ENCODE measurements at regions not wholly inside any gene's neighbourhood (a gene's known extent, or its start where the extent isn't known, plus 50 kb on each side); places are given as distances from the start of the nearest gene placed in this dataset.

DNA sequence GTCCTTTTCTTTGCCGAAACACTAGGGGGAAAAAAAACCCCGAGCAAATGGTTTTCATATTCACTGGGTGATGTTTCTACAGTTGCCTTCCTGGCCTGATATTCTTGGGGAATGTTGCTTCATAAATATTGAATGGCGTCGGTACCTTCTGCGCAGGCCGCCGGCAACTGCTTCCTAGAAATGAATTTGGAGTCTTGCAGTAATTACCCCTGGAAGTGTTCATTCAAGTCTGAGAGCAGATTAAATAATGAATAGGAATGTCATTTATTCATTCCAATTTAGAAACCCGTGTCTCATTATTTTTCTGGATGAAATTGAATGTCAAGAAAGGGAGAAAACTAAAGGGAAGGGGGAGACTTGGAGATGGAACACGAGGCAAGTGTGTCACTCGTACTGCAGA, 179.4 kb upstream of the KCNG1 start:
- TF ChIP-seq EZH2phosphoT487 (IDR thresholded peaks at IDR 0.05; ENCODE audit: low read depth) = no peak
- TF ChIP-seq, protein P1, sequence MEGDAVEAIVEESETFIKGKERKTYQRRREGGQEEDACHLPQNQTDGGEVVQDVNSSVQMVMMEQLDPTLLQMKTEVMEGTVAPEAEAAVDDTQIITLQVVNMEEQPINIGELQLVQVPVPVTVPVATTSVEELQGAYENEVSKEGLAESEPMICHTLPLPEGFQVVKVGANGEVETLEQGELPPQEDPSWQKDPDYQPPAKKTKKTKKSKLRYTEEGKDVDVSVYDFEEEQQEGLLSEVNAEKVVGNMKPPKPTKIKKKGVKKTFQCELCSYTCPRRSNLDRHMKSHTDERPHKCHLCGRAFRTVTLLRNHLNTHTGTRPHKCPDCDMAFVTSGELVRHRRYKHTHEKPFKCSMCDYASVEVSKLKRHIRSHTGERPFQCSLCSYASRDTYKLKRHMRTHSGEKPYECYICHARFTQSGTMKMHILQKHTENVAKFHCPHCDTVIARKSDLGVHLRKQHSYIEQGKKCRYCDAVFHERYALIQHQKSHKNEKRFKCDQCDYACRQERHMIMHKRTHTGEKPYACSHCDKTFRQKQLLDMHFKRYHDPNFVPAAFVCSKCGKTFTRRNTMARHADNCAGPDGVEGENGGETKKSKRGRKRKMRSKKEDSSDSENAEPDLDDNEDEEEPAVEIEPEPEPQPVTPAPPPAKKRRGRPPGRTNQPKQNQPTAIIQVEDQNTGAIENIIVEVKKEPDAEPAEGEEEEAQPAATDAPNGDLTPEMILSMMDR (IDR thresholded peaks at IDR 0.05; ENCODE audit: low read depth, low read length) = no peak
- H3K9me3 ChIP-seq (ENCODE audit: insufficient read depth, low read length) = no peaks in the 10 kb centered on the region
- H3K36me3 ChIP-seq (replicated peaks; ENCODE audit: low read depth, low read length) = no peaks in the 10 kb centered on the region
- no peak overlapping the region for H3K27ac ChIP-seq (ENCODE audit: low read length)
- no peak overlapping the region for H3K4me2 ChIP-seq (ENCODE audit: low read length)
- no peak overlapping the region for H2AFZ ChIP-seq (ENCODE audit: low read depth, low read length)
- no peak overlapping the region for H3K9ac ChIP-seq (ENCODE audit: low read length)
- no peaks in the 10 kb centered on the region for H3K79me2 ChIP-seq (ENCODE audit: low read length)
- no peaks in the 10 kb centered on the region for H3K4me1 ChIP-seq (ENCODE audit: low read length)
- no peak overlapping the region for H3K4me3 ChIP-seq (ENCODE audit: low read length)
- H4K20me1 ChIP-seq (ENCODE audit: insufficient read depth, low read length) = no peaks in the 10 kb centered on the region
- H3K27me3 ChIP-seq (ENCODE audit: low read depth, low read length) = peaks cover 58% of the 10 kb centered on the region

DNA sequence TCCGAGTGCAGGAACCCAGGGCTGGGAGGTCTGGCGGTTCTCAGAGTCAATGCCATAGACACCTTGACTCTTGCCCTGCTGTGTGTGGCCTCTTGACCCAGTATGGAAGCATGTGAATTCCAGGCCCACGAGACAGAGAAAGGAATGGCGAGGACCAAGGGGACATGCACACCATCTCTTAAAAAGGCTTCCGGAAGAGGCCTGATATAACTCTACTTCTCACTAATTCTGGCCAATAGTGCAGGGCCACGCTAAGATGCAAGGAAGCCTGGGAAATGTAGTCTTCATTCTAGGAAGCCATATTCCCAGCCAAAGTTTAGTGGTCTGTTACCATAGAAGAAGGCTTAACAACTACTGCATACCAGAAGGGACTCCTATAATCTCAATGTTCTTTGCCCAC, 177.0 kb upstream of the KCNG1 start:
- H3K27ac ChIP-seq (ENCODE audit: low read length) = no peak overlapping the region
- no peak overlapping the region for H2AFZ ChIP-seq (ENCODE audit: low read depth, low read length)
- H3K4me3 ChIP-seq (ENCODE audit: low read length) = no peak overlapping the region
- H4K20me1 ChIP-seq (ENCODE audit: insufficient read depth, low read length) = no peaks in the 10 kb centered on the region
- H3K9me3 ChIP-seq (ENCODE audit: insufficient read depth, low read length) = no peaks in the 10 kb centered on the region
- H3K4me2 ChIP-seq (ENCODE audit: low read length) = no peak overlapping the region
- peaks cover 69% of the 10 kb centered on the region for H3K27me3 ChIP-seq (ENCODE audit: low read depth, low read length)
- TF ChIP-seq EZH2phosphoT487 (IDR thresholded peaks at IDR 0.05; ENCODE audit: low read depth) = no peak
- TF ChIP-seq, protein P1 (IDR thresholded peaks at IDR 0.05; ENCODE audit: low read depth, low read length) = no peak
- H3K79me2 ChIP-seq (ENCODE audit: low read length) = no peaks in the 10 kb centered on the region
- no peaks in the 10 kb centered on the region for H3K36me3 ChIP-seq (replicated peaks; ENCODE audit: low read depth, low read length)
- no peak overlapping the region for H3K9ac ChIP-seq (ENCODE audit: low read length)
- H3K4me1 ChIP-seq (ENCODE audit: low read length) = no peaks in the 10 kb centered on the region

DNA sequence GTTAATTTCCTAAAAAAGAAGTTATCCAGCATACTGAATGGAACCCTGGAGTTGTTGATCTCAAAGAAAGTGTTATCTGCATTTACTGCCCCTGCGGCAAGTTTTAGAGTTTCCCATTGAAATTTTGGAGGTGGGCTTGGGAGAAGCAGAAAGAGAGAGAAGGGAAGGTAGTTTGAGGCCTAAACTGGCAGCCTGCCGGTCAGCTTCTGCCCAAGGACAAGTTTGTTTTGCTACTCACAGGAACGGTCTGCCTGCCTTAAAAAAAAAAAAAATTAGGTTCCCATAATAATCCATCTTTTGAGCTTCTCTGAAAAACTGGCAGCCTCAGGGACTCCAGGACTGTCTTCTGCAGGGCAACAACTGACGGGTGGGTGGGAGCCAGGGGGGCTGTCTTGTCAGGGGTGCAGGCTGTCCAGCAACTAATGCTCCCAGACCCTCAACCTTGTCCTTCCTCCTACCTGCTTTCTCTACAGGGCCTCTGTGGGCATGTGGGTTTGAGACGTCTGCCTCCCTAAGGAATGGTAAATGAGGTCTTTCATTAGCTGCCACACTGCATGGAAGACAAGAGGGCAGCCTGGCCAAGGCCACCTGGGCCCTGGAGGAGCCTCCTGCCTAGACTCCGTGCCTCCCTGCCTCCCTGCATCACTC, 176.1 kb upstream of the KCNG1 start:
- Histone ChIP-seq H3K4me3 (ENCODE audit: low read length) (no peak overlapping the region), H3K9ac (ENCODE audit: low read length) (no peak overlapping the region), H3K4me2 (ENCODE audit: low read length) (no peak overlapping the region), H3K27me3 (ENCODE audit: low read depth, low read length) (peaks cover 61% of the 10 kb centered on the region), H3K79me2 (ENCODE audit: low read length) (no peaks in the 10 kb centered on the region), H2AFZ (ENCODE audit: low read depth, low read length) (no peak overlapping the region), H3K27ac (ENCODE audit: low read length) (no peak overlapping the region), H3K4me1 (ENCODE audit: low read length) (no peaks in the 10 kb centered on the region), H3K9me3 (ENCODE audit: insufficient read depth, low read length) (no peaks in the 10 kb centered on the region), H3K36me3 (replicated peaks; ENCODE audit: low read depth, low read length) (no peaks in the 10 kb centered on the region), H4K20me1 (ENCODE audit: insufficient read depth, low read length) (no peaks in the 10 kb centered on the region)
- TF ChIP-seq EZH2phosphoT487 (IDR thresholded peaks at IDR 0.05; ENCODE audit: low read depth) = no peak
- TF ChIP-seq, protein P1 (IDR thresholded peaks at IDR 0.05; ENCODE audit: low read depth, low read length) = no peak

DNA sequence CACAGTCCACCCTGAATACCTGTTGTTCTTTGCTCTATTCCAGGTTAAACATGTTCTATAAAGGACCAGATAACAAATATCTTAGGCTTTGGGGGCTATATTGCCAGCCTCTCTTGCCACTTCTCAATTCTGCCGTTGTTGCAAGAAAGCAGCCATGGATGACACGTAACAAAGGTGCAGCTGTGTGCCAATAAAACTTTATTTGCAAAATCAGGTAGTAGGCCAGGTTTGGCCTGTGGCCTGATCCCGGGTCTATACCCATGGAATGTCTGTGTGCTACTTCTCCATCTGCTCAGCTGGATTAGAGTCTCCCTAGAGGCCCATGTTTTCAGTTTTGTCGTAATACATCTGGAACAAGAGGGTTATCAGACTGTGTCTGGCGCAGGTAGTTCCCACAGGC, 175.3 kb upstream of the KCNG1 start:
- no peak overlapping the region for H3K27ac ChIP-seq (ENCODE audit: low read length)
- no peaks in the 10 kb centered on the region for H3K36me3 ChIP-seq (replicated peaks; ENCODE audit: low read depth, low read length)
- no peak for TF ChIP-seq EZH2phosphoT487 (IDR thresholded peaks at IDR 0.05; ENCODE audit: low read depth)
- TF ChIP-seq, protein P1 (IDR thresholded peaks at IDR 0.05; ENCODE audit: low read depth, low read length) = no peak
- no peaks in the 10 kb centered on the region for H3K79me2 ChIP-seq (ENCODE audit: low read length)
- no peak overlapping the region for H3K4me3 ChIP-seq (ENCODE audit: low read length)
- no peak overlapping the region for H3K9ac ChIP-seq (ENCODE audit: low read length)
- H3K4me2 ChIP-seq (ENCODE audit: low read length) = no peak overlapping the region
- peaks cover 63% of the 10 kb centered on the region for H3K27me3 ChIP-seq (ENCODE audit: low read depth, low read length)
- H4K20me1 ChIP-seq (ENCODE audit: insufficient read depth, low read length) = no peaks in the 10 kb centered on the region
- H3K4me1 ChIP-seq (ENCODE audit: low read length) = no peaks in the 10 kb centered on the region
- H3K9me3 ChIP-seq (ENCODE audit: insufficient read depth, low read length) = no peaks in the 10 kb centered on the region
- no peak overlapping the region for H2AFZ ChIP-seq (ENCODE audit: low read depth, low read length)
